Activated T-cell treated with anti-CD3 and anti-CD28 coated beads, Interleukin-2, amount 50 U/mL, for 24 hours (primary cell): ENCODE measurements at regions not wholly inside any gene's neighbourhood (a gene's known extent, or its start where the extent isn't known, plus 50 kb on each side); places are given as distances from the start of the nearest gene placed in this dataset.
"Not testable (repeated sequence)": the region's sequence is repeated elsewhere in the genome, so short reads cannot be mapped to it uniquely, and the experiment has no call there.

ENCODE experiments used
- DNase-seq: peaks from one replicate; pipeline ENCODE4 v3.0.0-alpha.2; 2020
- H3K27ac Mint-ChIP-seq: 2 replicates; pipeline ENCODE4 v1.8.0; 2020; ENCODE audit warnings: mild to moderate bottlenecking, mixed read lengths
- H3K27me3 Mint-ChIP-seq: 2 replicates; pipeline ENCODE4 v1.8.0; 2020; ENCODE audit warnings: mixed read lengths
- H3K36me3 Mint-ChIP-seq: 2 replicates; pipeline ENCODE4 v1.8.0; 2020; ENCODE audit warnings: low read depth, mixed read lengths
- H3K4me1 Mint-ChIP-seq: 2 replicates; pipeline ENCODE4 v1.8.0; 2020; ENCODE audit warnings: low read depth, mixed read lengths
- H3K4me3 Mint-ChIP-seq: 2 replicates; pipeline ENCODE4 v1.8.0; 2020; ENCODE audit warnings: mild to moderate bottlenecking, moderate library complexity, mixed read lengths
- H3K9me3 Mint-ChIP-seq: 2 replicates; pipeline ENCODE4 v1.8.0; 2020; ENCODE audit warnings: mixed read lengths

DNA sequence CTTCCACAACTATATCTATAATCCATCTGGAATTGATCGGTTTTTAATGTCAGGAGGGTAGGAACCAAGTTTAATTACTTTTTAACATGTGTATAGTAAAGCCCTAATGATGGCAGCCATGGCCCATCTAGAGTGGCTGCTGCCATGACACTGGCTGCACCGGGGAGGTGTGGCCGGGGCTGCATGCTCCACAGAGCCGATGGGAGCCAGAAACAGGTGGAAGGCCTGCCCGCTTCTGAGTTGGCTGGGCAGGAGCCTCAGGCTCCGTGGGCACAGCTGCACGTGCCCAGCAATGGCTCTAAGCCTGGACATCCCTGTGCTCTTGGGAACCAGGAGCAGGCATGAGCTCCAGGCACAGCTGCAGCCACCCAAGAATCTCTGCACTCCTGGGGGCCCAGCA lies 73.0 kb downstream of the GBP6 start:
- Mint-ChIP-seq H3K36me3 (peaks cover 3% of the 10 kb centered on the region), H3K4me3 (no peak overlapping the region), H3K4me1 (peaks cover 4% of the 10 kb centered on the region), H3K27ac (no peak overlapping the region), H3K27me3 (no peaks in the 10 kb centered on the region), H3K9me3 (peaks cover 25% of the 10 kb centered on the region)
- DNase-seq, result no peak

GRCh38 chr1:89438301-89438700 lies 74.4 kb downstream of the GBP6 start:
- not testable (repeated sequence) for H3K36me3 Mint-ChIP-seq, H3K4me1 Mint-ChIP-seq, H3K4me3 Mint-ChIP-seq, H3K27ac Mint-ChIP-seq, H3K27me3 Mint-ChIP-seq, DNase-seq
- H3K9me3 Mint-ChIP-seq, result peaks cover 25% of the 10 kb centered on the region

GRCh38 chr1:89440911-89441310 lies 77.1 kb downstream of the GBP6 start:
- Mint-ChIP-seq H3K4me1 (no peaks in the 10 kb centered on the region), H3K9me3 (peaks cover 25% of the 10 kb centered on the region), H3K27me3 (peaks cover 2% of the 10 kb centered on the region), H3K36me3 (peaks cover 3% of the 10 kb centered on the region), H3K27ac (no peak overlapping the region), H3K4me3 (no peak overlapping the region)
- DNase-seq, result no peak

- peaks cover 9% of the 10 kb centered on the region for H3K27me3 Mint-ChIP-seq
- H3K4me1 Mint-ChIP-seq, result peaks cover 2% of the 10 kb centered on the region
- no peak overlapping the region for H3K27ac Mint-ChIP-seq
- peaks cover 6% of the 10 kb centered on the region for H3K9me3 Mint-ChIP-seq
- DNase-seq, result no peak
- no peak overlapping the region for H3K4me3 Mint-ChIP-seq
- no peaks in the 10 kb centered on the region for H3K36me3 Mint-ChIP-seq
Observed at GRCh38 chr1:89444791-89445190, 79.8 kb upstream of the LRRC8B start.

DNA sequence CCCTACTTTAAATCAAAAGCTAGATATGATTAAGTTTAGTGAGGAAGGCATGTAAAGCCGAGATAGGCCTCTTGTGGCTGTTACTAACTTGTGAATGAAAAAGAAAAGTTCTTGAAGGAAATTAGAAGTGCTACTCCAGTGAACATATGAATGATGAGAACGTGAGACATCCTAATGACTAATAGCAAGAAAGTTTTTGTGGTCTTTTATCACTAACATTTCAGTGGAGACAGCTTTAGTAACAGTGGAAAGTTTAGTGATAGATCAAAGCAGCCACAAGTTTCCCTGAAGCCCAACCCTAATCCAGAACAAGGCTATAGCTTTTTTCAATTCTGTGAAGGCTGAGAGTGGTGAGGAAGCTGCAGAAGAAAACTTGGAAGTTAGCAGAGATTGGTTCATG lies 73.6 kb upstream of the LRRC8B start:
- peak overlapping the region; percentile 94 for H3K27ac Mint-ChIP-seq
- H3K9me3 Mint-ChIP-seq, result no peaks in the 10 kb centered on the region
- H3K4me3 Mint-ChIP-seq, result peak overlapping the region; percentile 63
- H3K36me3 Mint-ChIP-seq, result no peaks in the 10 kb centered on the region
- H3K4me1 Mint-ChIP-seq, result peaks cover 31% of the 10 kb centered on the region
- H3K27me3 Mint-ChIP-seq, result peaks cover 15% of the 10 kb centered on the region
- no peak for DNase-seq

DNA sequence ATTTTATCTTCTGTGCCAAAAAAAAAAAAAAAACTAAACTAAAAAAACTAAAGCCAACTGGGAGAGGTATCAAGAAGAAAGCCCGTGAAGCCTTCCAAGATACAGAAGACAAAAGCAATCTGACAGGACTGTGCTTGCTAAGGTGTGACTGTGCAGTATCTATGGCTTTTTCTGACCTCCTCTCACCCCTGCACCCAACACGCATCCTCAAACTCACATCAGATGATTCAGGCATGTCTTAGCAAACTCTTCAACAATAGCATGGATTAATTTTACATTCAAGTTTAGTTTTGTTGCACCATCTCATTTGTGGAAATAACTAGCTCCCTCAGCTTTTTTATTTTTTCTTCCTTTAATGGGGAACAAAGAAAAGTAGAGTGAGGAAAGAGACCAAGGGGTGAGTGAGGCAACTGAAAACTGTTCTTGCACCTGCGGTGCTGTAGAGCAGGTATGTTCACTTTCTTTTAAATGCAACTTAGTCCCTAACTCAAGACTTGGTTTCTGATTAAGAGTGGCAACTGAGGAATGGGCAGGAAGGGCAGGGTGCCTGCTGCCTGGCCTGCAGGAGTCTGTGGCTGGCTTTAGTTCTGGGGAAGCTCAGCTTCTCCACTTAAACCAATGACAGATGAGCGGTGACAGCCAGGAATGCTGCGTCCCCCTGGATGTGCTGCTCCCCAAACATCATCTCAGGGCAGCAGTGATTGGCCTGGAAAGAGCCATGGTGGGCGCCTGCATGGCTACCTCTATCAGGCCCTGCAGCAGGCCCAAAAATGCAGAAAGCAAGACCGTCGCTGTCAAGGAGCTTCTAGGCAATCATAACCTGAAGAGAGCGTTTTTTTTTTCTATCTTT lies 71.3 kb upstream of the LRRC8B start:
- peaks cover 19% of the 10 kb centered on the region for H3K27me3 Mint-ChIP-seq
- no peak overlapping the region for H3K27ac Mint-ChIP-seq
- H3K36me3 Mint-ChIP-seq, result no peaks in the 10 kb centered on the region
- H3K9me3 Mint-ChIP-seq, result no peaks in the 10 kb centered on the region
- H3K4me3 Mint-ChIP-seq, result no peak overlapping the region
- DNase-seq, result no peak
- peaks cover 31% of the 10 kb centered on the region for H3K4me1 Mint-ChIP-seq

DNA sequence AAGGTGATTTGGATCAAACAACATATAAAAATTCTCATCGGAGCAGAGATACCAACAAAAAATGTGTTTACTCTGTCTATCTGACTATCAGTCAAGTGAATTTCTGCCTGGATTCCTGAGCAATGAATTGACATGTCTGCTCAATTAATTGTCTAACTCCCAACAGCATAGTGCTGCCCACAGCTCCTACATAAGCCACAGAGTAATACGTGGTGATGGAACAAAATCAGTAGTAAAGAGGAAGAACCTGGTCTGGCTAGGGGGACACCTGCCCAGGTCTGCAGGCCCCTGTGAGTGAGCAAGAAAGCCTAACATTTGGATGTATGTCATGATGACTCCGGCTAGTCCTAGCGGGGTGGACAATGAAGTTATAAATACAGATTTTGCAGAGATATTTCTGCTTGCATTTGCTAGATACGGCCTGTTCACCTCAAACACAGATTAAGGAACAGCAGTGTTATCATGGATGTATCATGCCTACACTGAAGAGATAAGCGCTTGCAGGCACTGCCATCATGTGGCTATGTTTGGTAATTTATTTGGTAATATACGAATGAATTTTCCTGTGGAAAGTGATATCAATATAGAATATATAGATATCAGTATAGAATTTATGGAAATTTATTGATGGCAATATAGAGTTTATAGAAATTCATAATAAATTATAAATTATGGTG lies 69.6 kb upstream of the LRRC8B start:
- no peak overlapping the region for H3K27ac Mint-ChIP-seq
- no peak overlapping the region for H3K4me3 Mint-ChIP-seq

DNA sequence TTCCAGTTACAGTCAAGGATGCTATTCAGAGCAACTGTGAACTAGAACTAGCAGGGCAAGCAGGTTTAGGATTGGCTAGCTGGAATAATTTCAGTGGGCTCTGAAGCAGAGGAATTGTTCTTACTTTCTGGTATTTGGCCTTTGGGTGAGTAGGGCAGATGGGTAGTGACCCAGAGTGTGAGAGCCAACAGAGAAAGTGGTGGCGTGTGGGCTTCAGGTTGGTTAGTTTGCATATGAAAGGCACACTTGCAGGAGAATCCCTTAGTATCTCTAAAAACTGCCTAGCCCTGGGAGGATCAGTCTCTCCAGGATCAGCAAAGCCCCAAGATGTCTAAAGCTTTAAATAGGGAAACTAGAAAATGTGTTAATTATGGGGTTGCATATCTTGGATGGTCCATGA lies 67.6 kb upstream of the LRRC8B start:
- no peaks in the 10 kb centered on the region for H3K9me3 Mint-ChIP-seq
- no peaks in the 10 kb centered on the region for H3K36me3 Mint-ChIP-seq
- no peak overlapping the region for H3K27ac Mint-ChIP-seq

More for the DNA sequence above, 69.6 kb upstream of the LRRC8B start:
- Mint-ChIP-seq H3K9me3 (no peaks in the 10 kb centered on the region), H3K36me3 (no peaks in the 10 kb centered on the region), H3K4me1 (peaks cover 27% of the 10 kb centered on the region), H3K27me3 (peaks cover 28% of the 10 kb centered on the region)
- DNase-seq, result peak; percentile 62

GRCh38 chr1:89459081-89459480 lies 65.5 kb upstream of the LRRC8B start:
- peaks cover 53% of the 10 kb centered on the region for H3K27me3 Mint-ChIP-seq
- H3K9me3 Mint-ChIP-seq, result no peaks in the 10 kb centered on the region
- no peak overlapping the region for H3K27ac Mint-ChIP-seq
- H3K36me3 Mint-ChIP-seq, result no peaks in the 10 kb centered on the region
- no peak for DNase-seq
- H3K4me1 Mint-ChIP-seq, result peaks cover 11% of the 10 kb centered on the region
- H3K4me3 Mint-ChIP-seq, result no peak overlapping the region

More for the DNA sequence above, 67.6 kb upstream of the LRRC8B start:
- peaks cover 45% of the 10 kb centered on the region for H3K27me3 Mint-ChIP-seq
- H3K4me1 Mint-ChIP-seq, result peaks cover 8% of the 10 kb centered on the region
- no peak for DNase-seq
- no peak overlapping the region for H3K4me3 Mint-ChIP-seq

DNA sequence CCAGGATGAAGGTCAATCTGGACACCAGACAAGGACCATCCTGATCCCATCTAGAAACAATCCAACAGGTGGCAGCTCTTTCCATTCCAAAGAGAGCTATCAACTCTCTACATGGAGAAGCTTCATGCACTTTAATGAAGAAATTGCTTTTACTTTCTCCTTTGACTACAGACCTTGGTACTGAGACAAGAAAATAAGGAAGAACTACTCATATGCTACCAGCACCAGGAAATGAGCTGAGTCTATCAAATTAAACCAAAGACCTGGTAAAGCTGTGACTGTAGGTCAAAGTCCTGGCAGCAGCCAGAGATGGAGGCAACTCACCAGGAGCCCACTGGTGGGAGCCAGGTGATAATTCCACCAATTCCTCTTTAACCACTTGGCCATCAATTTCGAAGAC lies 64.3 kb upstream of the LRRC8B start:
- Mint-ChIP-seq H3K27me3 (peaks cover 55% of the 10 kb centered on the region), H3K4me1 (peaks cover 18% of the 10 kb centered on the region), H3K9me3 (no peaks in the 10 kb centered on the region), H3K36me3 (no peaks in the 10 kb centered on the region), H3K27ac (no peak overlapping the region), H3K4me3 (no peak overlapping the region)
- no peak for DNase-seq

DNA sequence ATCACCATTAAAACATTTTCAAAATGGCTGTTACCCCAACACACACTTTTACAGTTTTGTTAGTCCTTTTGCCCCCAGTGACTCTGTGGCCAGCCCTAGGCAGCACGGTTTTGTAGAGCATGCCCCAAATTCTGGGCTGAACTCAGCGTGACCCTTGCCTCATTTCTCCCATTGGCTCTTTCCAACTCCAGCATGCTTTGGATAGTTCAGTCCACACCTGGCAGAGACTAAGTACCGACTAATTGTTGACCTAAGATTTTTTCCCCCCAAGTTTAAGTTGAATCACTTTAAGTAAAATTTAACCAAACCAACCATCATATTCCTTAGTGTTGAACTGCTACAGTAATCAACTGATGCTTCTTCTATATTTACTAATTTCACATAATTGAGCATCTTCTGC lies 62.4 kb upstream of the LRRC8B start:
- DNase-seq, result no peak
- Mint-ChIP-seq H3K4me3 (no peak overlapping the region), H3K27ac (no peak overlapping the region), H3K4me1 (peaks cover 29% of the 10 kb centered on the region), H3K9me3 (no peaks in the 10 kb centered on the region), H3K36me3 (no peaks in the 10 kb centered on the region), H3K27me3 (peaks cover 59% of the 10 kb centered on the region)

GRCh38 chr1:89464008-89464407 lies 60.6 kb upstream of the LRRC8B start:
- H3K36me3 Mint-ChIP-seq, result no peaks in the 10 kb centered on the region
- DNase-seq, result no peak
- H3K27ac Mint-ChIP-seq, result peak overlapping the region; percentile 56
- H3K9me3 Mint-ChIP-seq, result no peaks in the 10 kb centered on the region
- H3K27me3 Mint-ChIP-seq, result peaks cover 59% of the 10 kb centered on the region
- H3K4me3 Mint-ChIP-seq, result no peak overlapping the region
- peaks cover 29% of the 10 kb centered on the region for H3K4me1 Mint-ChIP-seq

DNA sequence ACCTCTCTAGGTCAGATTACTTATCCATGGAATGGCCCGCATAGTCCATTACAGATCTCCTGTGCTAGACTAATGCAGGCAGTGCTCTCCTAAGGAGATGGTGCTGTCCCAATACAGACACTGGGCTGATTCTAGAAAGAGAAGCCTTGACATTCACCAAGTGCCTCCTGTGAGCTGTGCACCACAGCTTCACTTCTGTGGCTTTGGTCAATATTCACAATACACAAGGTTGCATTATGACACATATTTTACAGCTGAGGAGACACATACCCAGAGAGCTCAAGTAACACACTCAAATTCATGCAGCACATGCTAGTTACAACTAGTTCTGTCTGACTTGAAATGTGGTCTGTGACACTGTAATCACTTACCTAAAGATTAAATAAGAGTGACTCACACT lies 59.4 kb upstream of the LRRC8B start:
- Mint-ChIP-seq H3K9me3 (no peaks in the 10 kb centered on the region), H3K36me3 (no peaks in the 10 kb centered on the region), H3K4me3 (no peak overlapping the region), H3K27ac (no peak overlapping the region), H3K4me1 (peaks cover 29% of the 10 kb centered on the region), H3K27me3 (peaks cover 53% of the 10 kb centered on the region)
- no peak for DNase-seq

GRCh38 chr1:89466307-89466930 lies 58.2 kb upstream of the LRRC8B start:
- no peak overlapping the region for H3K4me3 Mint-ChIP-seq
- H3K27me3 Mint-ChIP-seq, result peaks cover 44% of the 10 kb centered on the region
- no peaks in the 10 kb centered on the region for H3K36me3 Mint-ChIP-seq
- H3K27ac Mint-ChIP-seq, result no peak overlapping the region
- H3K9me3 Mint-ChIP-seq, result no peaks in the 10 kb centered on the region
- no peak for DNase-seq
- H3K4me1 Mint-ChIP-seq, result peaks cover 29% of the 10 kb centered on the region

DNA sequence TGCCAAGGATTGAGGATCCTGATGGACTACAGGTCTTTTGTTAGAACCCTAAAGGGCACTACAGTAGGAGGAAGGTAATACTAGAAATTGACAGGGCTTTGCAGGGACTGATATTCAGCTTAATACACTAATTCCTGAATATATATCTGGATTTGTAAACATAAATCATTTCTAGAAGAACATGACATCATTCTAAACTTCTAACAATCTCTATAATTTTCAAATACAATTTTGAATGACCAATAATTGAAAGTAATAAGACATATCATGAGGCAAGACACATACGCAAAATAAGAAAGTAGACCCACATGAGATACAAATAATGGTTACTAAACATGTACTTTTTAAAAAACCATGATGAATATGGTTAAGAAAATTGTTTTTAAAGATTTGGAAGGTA lies 52.4 kb upstream of the LRRC8B start:
- Mint-ChIP-seq H3K4me1 (no peaks in the 10 kb centered on the region), H3K9me3 (peaks cover 12% of the 10 kb centered on the region), H3K27ac (no peak overlapping the region), H3K4me3 (no peak overlapping the region), H3K36me3 (no peaks in the 10 kb centered on the region), H3K27me3 (peaks cover 9% of the 10 kb centered on the region)
- no peak for DNase-seq
